ENCODE measurements at regions not wholly inside any gene's neighbourhood (a gene's known extent, or its start where the extent isn't known, plus 50 kb on each side); places are given as distances from the start of the nearest gene placed in this dataset.

DNA sequence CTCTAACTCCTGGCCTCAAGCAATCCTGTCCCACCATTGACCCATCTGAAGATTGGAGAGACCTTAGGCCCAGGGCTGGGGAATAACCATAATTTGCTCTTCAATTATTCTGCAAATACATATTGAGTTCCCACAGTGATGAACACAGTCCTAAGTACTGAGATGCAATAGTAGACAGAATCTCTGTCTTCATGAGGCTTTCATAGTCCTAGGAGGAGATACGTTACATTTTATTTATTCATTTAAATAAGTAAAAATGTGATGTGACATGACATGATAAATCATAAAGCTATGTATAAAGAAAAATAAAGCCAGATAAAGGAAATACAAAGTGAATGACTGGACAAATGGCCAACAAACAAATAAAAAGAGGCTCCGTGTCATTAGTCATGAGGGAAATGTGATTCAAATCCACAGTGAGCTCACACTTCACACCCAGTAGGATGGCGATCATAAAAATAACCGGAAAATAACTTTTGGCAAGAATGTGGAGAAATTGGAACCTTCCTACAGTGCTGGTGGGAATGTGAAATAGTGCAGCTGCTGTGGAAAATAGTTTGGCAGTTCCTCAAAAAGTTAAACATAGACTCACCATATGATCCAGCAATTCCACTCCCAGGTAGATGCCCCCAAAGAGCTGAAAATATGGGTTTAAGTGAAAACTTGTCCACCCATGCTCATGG lies 52.1 kb upstream of the JCAD start:
- DNase-seq (ENCODE audit: low spot score in 2 of 2), result no peak
- peaks cover 0 to 6% (median 0%) of the 10 kb centered on the region in 4 donors for H3K4me1 ChIP-seq
- WGBS, 2 donors, result 56 to 63% methylated on average over 4 of the region's 4 CpGs
- H3K9me3 ChIP-seq, result no peaks in the 10 kb centered on the region
- no peak overlapping the region for H3K27ac ChIP-seq
- H3K27me3 ChIP-seq, result no peaks in the 10 kb centered on the region
- H3K36me3 ChIP-seq, result no peaks in the 10 kb centered on the region
- H3K4me3 ChIP-seq, result no peak overlapping the region
- TF ChIP-seq EP300 (IDR thresholded peaks at IDR 0.05) (no peak), POLR2A (IDR thresholded peaks at IDR 0.05) (no peak)
- TF ChIP-seq, protein P1, sequence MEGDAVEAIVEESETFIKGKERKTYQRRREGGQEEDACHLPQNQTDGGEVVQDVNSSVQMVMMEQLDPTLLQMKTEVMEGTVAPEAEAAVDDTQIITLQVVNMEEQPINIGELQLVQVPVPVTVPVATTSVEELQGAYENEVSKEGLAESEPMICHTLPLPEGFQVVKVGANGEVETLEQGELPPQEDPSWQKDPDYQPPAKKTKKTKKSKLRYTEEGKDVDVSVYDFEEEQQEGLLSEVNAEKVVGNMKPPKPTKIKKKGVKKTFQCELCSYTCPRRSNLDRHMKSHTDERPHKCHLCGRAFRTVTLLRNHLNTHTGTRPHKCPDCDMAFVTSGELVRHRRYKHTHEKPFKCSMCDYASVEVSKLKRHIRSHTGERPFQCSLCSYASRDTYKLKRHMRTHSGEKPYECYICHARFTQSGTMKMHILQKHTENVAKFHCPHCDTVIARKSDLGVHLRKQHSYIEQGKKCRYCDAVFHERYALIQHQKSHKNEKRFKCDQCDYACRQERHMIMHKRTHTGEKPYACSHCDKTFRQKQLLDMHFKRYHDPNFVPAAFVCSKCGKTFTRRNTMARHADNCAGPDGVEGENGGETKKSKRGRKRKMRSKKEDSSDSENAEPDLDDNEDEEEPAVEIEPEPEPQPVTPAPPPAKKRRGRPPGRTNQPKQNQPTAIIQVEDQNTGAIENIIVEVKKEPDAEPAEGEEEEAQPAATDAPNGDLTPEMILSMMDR (IDR thresholded peaks at IDR 0.05), result no peak
